Fibroblast of the conjunctiva (primary cell): ENCODE measurements at regions not wholly inside any gene's neighbourhood (a gene's known extent, or its start where the extent isn't known, plus 50 kb on each side); places are given as distances from the start of the nearest gene placed in this dataset.
A peak's percentile ranks its signal among the peaks of the same experiment; 100 is the strongest.

ENCODE experiments used
- DNase-seq: peaks from one replicate; pipeline ENCODE4 v3.0.0-alpha.2; 2010; ENCODE audit warnings: low read depth

DNA sequence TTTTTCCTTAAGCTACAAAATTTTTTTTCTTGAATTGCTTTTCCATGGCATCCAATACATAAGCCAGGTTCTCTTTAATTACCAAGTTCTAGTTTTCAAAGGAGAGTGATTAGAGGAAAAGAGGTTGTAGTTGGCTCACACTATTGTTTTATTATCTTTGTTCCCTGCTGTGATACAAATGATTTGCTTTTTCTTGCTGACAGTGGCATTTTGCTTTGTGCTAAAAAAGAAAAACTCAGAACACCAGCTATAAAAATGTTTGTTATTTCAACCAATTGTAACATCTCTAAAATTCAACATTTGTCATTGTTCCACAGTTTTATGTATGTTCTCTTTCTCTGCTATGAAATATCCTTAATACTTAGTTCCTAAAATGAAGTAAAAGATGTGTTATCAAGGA is 1817.2 kb downstream of the STIM2 start:
- no peak for DNase-seq

GRCh38 chr4:28682847-28683246 is 1822.2 kb downstream of the STIM2 start:
- no peak for DNase-seq

GRCh38 chr4:28686618-28687017 is 1826.0 kb downstream of the STIM2 start:
- no peak for DNase-seq

- DNase-seq = no peak
These were observed 1830.2 kb downstream of the STIM2 start for GRCh38 chr4:28690890-28691289.

- DNase-seq = no peak
These were observed 1841.9 kb downstream of the STIM2 start for GRCh38 chr4:28702571-28702970.

DNA sequence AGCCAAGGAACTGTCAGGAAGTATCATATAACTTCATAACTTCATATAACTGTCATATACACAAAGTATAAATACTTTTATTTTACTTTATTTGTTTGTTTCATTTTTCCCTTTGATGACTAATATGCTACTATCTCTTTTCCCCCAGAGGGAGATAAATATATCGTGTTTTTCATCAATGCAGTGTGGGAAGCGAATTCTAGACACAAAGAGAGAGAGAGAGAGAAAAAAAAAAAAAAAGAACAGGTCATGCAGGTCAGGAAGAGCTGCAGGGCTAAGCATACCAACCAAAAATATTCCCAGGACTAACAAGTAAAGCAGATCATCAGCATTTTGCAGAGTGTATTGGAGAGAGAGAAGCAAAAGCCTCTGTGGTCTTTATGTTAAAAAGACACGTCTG is 1849.2 kb downstream of the STIM2 start:
- DNase-seq = no peak

- DNase-seq = no peak
These were observed 1862.7 kb downstream of the STIM2 start for GRCh38 chr4:28723371-28723770.

DNA sequence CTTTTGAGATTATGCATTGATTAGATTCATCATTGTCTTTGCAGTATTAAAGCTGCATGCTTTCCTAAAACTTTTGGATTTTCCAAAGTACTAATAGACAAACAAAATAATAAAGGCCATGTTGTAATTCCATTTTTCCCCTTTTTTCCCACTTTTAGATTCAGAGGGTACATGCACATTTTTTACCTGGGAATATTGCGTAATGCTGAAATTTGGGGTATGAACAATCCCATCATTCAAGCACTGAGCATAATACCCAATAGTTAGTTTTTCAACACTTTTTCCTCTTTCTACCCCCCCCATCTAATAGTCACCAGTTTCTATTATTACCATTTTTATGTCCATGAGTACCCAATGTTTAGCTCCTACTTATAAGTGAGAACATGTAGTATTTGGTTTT is 1863.6 kb downstream of the STIM2 start:
- DNase-seq = no peak

- DNase-seq = no peak
These were observed 1869.7 kb downstream of the STIM2 start for GRCh38 chr4:28730304-28730703.

DNA sequence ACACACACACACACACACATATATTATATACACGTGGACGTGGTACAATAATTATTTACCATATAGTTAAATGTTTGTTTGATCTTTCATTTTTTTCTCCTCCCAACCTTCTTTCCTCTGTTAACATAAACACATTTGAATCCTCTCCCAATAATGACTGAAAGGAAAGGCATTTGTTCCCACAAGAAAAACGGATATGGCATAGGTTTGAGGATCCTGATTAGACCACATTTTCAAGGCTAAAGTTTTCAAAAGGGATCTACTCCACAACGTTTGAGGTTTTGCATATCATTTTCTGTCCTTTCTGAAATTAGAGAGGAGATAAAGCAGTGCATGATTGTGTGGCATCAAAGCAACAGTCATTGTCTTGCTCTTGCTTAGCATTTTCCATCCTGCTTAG is 1883.4 kb downstream of the STIM2 start:
- DNase-seq = no peak

- no peak for DNase-seq
These were observed 1893.7 kb downstream of the STIM2 start for GRCh38 chr4:28754376-28754775.

GRCh38 chr4:28755081-28755480 is 1894.4 kb downstream of the STIM2 start:
- no peak for DNase-seq

GRCh38 chr4:28759064-28759463 is 1898.4 kb downstream of the STIM2 start:
- DNase-seq = no peak

DNA sequence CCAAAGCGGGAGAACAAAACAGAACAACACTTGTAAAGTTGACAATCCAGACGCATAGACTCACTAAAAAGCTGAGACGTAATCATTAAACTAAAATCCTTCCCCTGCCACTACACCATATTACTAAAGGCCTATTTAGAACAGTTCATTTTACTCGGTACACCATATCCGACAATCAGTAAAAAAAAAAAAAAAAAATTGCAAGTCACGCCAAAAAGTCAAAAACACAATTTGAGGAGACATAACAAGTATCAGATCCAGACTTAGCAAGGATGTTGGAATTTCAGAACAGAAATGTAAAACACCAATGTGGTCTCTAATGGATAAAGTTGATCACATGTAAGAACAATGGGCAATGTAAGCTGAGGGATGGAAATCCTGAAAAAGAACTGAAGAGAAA is 1899.4 kb downstream of the STIM2 start:
- DNase-seq = no peak

DNA sequence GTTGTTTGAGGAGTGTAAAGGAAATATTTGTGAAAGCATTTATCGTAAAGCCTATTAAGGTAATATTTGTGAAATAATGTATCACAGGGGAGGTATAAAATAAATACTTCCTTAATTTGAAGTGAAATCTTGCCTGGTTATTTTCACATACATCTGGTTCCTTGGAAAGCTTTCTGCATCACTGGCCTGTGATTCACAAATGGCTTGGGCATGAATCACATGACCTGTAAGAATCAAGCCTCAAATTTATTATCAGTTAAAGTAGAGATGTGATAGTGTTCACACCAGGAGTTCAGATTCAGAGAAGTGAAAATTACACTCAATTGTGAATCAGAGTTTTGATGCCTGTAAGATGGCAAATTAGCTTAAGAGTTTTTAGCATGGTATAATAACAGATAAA is 1911.4 kb downstream of the STIM2 start:
- peak; percentile 26 for DNase-seq

DNA sequence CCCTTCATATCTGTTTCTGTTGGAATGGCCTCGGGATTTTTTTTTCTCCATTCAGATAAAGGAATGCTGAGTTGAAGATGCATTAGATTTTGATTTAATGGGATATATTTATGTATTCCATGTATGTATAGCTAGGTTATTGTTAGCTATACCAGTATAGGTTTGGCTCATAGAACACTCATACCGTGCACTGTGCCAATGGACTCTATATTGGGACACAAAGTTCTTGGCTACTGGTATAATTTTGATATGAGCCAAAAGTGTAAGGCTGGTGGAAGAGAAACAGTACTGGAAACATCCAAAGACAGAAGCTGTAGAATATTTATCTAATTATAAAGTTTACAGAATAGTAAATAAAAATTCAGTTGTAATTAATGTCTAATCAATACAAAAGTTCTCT is 1912.1 kb downstream of the STIM2 start:
- DNase-seq = no peak

DNA sequence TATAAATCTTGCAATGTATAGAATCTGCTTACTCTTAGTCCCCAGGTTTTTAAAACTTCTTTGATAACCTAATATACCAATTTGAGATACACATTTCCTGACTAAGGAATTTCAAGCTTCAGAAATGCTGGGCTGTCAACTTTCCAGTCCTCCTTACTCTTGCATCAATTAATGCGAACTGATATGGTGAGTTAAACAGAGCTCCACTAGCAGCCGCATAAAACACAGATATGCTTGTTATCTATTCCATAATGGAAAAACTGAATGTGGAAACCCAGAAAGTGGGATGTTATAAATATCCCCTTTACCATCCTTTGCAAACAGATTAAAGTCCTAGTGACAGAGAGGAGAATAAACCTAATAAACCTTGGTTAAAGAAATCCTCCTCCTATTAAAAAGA is 1913.7 kb downstream of the STIM2 start:
- no peak for DNase-seq

DNA sequence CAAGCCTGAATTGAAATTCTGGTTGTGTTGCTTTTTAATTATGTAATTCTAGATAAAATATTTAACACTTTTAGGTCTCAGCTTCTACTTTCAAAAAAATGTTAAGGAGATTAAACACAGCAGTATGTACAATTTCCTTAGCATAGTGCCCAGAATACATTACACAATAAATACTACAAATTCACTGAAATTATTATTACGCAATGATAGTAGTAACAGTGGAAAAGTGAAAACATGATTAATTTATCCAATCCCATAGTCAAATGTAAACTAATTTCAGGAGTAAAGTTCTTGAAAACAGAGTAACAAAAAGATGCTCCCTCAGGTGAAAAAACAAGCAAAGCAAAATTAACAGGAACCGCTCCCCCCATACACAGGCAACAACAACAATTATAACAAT is 1915.4 kb downstream of the STIM2 start:
- no peak for DNase-seq

GRCh38 chr4:28784188-28784587 is 1923.5 kb downstream of the STIM2 start:
- DNase-seq = no peak

- no peak for DNase-seq
These were observed 1927.3 kb downstream of the STIM2 start for GRCh38 chr4:28787947-28788346.

GRCh38 chr4:28788929-28789490 is 1928.4 kb downstream of the STIM2 start:
- DNase-seq = no peak

DNA sequence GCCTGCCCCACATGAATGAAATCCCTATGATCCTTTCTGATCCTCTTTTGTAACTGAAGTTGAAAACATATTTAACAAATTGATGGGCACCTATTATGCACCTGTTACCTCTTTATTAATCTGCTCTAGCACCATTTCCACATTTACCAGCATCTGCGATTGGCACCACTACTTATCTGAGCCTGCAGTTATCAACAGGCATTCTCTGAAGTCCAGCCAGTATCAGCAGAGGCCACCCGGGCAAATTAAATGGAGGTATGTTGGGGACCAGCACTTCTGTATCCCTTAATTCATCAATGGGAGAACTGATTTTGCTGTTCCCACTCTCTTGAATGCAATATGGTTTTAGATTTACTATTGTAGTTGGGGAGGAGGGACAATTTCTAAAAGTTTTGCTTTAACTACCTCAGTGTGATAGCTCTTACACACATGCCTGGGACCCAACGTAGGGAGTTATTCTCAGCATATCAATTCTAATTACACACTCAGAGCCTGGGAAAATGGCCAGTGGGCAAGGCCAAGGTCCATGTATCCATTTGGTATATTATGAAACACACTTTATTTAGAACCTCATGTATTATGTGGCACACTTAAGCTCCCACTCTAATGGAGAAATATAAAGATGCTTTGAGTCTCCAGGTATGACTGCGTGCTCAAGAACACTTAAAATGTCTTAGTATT is 1927.1 kb upstream of the PCDH7 start:
- no peak for DNase-seq

- no peak for DNase-seq
These were observed 1920.5 kb upstream of the PCDH7 start for GRCh38 chr4:28799696-28800095.

DNA sequence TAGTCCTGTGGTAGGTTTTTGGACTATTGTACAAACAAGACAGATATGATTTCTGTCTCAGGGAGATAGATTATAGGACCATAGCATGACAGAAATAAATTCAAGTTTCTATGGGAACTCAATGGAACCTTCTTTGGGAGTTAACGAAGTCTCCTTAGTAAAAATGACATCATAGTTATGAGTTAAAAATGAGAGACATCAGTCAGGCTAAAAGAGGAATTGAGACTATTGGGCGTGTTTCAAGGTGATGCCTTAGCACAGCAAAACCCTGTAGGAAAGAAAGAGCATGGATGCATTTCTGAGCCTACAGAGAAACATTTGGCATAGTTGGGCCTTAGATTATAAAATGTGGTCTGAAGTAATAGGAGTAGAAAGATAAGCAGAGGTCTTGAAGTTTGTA is 1909.1 kb upstream of the PCDH7 start:
- DNase-seq = no peak
